ENCODE measurements at regions not wholly inside any gene's neighbourhood (a gene's known extent, or its start where the extent isn't known, plus 50 kb on each side); places are given as distances from the start of the nearest gene placed in this dataset.

DNA sequence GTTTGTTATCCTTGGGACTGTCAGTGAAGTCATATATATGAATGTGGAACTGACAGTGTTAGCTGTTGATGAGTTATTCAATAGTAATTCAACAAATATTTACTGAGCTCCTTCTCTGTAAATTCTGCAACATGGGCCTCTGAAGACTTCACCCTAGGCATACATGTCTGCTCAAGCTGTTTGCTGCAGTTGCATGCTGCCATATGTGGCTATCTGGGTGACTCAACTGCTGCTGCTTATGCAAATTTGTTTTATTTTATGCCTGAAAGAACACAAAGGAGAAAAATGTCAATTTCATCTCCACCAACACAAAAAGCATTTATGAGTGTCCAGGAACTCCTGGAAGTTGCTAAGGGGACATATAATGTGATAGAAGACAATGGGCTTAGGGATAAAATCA is 417.6 kb downstream of the AASDHPPT start:
- TF ChIP-seq, protein P1, sequence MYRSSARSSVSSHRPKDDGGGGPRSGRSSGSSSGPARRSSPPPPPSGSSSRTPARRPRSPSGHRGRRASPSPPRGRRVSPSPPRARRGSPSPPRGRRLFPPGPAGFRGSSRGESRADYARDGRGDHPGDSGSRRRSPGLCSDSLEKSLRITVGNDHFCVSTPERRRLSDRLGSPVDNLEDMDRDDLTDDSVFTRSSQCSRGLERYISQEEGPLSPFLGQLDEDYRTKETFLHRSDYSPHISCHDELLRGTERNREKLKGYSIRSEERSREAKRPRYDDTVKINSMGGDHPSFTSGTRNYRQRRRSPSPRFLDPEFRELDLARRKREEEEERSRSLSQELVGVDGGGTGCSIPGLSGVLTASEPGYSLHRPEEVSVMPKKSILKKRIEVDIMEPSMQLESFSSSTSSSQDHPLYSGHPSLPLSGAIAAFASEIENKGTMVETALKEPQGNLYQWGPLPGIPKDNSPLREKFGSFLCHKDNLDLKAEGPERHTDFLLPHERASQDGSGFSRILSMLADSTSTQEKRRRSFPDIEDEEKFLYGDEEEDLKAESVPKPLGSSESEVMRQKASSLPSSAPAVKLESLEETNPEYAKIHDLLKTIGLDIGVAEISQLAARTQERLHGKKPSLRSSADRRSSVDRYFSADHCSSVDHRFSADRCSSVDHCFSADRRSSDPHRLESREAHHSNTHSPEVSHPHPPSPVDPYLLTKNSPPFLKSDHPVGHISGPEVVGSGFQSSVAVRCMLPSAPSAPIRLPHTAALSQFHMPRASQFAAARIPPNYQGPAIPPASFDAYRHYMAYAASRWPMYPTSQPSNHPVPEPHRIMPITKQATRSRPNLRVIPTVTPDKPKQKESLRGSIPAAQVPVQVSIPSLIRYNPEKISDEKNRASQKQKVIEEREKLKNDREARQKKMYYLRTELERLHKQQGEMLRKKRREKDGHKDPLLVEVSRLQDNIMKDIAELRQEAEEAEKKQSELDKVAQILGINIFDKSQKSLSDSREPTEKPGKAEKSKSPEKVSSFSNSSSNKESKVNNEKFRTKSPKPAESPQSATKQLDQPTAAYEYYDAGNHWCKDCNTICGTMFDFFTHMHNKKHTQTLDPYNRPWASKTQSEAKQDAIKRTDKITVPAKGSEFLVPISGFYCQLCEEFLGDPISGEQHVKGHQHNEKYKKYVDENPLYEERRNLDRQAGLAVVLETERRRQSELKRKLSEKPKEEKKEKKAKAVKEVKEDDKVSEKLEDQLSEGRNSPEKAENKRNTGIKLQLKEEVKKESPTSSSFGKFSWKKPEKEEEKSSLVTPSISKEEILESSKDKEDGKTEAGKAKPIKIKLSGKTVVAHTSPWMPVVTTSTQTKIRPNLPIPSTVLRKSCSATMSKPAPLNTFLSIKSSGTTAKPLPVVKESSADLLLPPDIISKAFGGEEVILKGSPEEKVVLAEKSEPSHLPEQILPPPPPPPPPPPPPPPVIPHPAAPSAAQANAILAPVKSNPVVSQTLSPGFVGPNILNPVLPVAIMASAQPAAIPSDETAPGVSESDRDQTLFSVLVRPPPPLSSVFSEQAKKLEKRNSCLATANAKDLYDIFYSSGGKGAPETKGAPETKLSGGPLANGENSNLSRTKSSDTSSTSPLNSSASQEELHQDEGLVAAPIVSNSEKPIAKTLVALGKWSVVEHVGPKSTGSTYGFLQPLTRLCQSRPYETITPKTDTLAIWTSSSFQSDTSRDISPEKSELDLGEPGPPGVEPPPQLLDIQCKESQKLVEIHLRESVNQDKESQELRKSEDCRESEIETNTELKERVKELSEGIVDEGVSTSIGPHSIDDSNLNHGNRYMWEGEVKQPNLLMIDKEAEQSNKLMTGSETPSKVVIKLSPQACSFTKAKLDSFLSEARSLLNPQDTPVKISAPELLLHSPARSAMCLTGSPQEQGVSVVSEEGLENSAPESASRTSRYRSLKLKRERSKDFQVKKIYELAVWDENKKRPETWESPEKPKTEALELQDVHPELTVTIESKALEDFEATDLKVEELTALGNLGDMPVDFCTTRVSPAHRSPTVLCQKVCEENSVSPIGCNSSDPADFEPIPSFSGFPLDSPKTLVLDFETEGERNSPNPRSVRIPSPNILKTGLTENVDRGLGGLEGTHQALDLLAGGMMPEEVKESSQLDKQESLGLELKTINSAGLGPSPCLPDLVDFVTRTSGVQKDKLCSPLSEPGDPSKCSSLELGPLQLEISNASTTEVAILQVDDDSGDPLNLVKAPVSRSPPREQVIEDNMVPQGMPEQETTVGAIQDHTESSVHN (IDR thresholded peaks at IDR 0.05; ENCODE audit: borderline replicate concordance in 1 of 2, low read depth in 1 of 2): no peak
- TF ChIP-seq ZNF347 (CRISPR knock-in tag; IDR thresholded peaks at IDR 0.05; ENCODE audit: low read depth): no peak
- TF ChIP-seq ZBTB8A (IDR thresholded peaks at IDR 0.05; ENCODE audit: partially characterized antibody): no peak
- TF ChIP-seq RCOR1 (IDR thresholded peaks at IDR 0.05; ENCODE audit: borderline replicate concordance in 1 of 2, low read depth in 2 of 2, low read length in 2 of 2): no peak
- no peak for TF ChIP-seq ZNF583 (CRISPR knock-in tag; IDR thresholded peaks at IDR 0.05)
- no peak for TF ChIP-seq DNMT1 (IDR thresholded peaks at IDR 0.05)
- no peak for TF ChIP-seq ATF7 (IDR thresholded peaks at IDR 0.05)
- TF ChIP-seq EZH2 (IDR thresholded peaks at IDR 0.05; ENCODE audit: borderline replicate concordance, low read depth, low read length): no peak
- TF ChIP-seq, protein P2, sequence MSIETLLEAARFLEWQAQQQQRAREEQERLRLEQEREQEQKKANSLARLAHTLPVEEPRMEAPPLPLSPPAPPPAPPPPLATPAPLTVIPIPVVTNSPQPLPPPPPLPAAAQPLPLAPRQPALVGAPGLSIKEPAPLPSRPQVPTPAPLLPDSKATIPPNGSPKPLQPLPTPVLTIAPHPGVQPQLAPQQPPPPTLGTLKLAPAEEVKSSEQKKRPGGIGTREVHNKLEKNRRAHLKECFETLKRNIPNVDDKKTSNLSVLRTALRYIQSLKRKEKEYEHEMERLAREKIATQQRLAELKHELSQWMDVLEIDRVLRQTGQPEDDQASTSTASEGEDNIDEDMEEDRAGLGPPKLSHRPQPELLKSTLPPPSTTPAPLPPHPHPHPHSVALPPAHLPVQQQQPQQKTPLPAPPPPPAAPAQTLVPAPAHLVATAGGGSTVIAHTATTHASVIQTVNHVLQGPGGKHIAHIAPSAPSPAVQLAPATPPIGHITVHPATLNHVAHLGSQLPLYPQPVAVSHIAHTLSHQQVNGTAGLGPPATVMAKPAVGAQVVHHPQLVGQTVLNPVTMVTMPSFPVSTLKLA (conservative IDR thresholded peaks at IDR 0.05): no peak
- no peak for TF ChIP-seq MED1 (CRISPR knock-in tag; IDR thresholded peaks at IDR 0.05; ENCODE audit: borderline replicate concordance)
- TF ChIP-seq, protein P3, sequence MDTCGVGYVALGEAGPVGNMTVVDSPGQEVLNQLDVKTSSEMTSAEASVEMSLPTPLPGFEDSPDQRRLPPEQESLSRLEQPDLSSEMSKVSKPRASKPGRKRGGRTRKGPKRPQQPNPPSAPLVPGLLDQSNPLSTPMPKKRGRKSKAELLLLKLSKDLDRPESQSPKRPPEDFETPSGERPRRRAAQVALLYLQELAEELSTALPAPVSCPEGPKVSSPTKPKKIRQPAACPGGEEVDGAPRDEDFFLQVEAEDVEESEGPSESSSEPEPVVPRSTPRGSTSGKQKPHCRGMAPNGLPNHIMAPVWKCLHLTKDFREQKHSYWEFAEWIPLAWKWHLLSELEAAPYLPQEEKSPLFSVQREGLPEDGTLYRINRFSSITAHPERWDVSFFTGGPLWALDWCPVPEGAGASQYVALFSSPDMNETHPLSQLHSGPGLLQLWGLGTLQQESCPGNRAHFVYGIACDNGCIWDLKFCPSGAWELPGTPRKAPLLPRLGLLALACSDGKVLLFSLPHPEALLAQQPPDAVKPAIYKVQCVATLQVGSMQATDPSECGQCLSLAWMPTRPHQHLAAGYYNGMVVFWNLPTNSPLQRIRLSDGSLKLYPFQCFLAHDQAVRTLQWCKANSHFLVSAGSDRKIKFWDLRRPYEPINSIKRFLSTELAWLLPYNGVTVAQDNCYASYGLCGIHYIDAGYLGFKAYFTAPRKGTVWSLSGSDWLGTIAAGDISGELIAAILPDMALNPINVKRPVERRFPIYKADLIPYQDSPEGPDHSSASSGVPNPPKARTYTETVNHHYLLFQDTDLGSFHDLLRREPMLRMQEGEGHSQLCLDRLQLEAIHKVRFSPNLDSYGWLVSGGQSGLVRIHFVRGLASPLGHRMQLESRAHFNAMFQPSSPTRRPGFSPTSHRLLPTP (IDR thresholded peaks at IDR 0.05; ENCODE audit: borderline replicate concordance, extremely low read depth, insufficient read length): no peak

All from K562 (cell line).